Small intestine (tissue), 7 donors: ENCODE measurements at regions not wholly inside any gene's neighbourhood (a gene's known extent, or its start where the extent isn't known, plus 50 kb on each side); places are given as distances from the start of the nearest gene placed in this dataset.

Experiments used
- DNase-seq, 2 donors: peaks; one replicate each; pipeline versions ENCODE4 v3.0.0 to v3.0.0-alpha.2; 2013
- FAIRE-seq: peaks from 2 replicates; lab custom pipeline; 2012; peaks lifted over from hg19 to GRCh38; lab: Jason Lieb, UNC
- H3K27ac ChIP-seq, 3 donors: one replicate each; pipeline ENCODE4 v1.5.1; 2013; ENCODE audit warnings: low read length in 2 of 3, mild to moderate bottlenecking in 2 of 3, control low read depth in 1 of 3, inconsistent platforms in 1 of 3, low read depth in 1 of 3, moderate library complexity in 1 of 3
- H3K27me3 ChIP-seq, 3 donors: one replicate each; pipeline ENCODE4 v1.6.1; 2013; ENCODE audit warnings: low read length in 3 of 3, inconsistent platforms in 1 of 3; ENCODE audit not compliant: control insufficient read depth in 3 of 3, insufficient read depth in 3 of 3
- H3K36me3 ChIP-seq, 3 donors: one replicate each; pipeline ENCODE4 v1.6.1; 2013; ENCODE audit warnings: low read length in 3 of 3, inconsistent platforms in 1 of 3, low read depth in 1 of 3, mild to moderate bottlenecking in 1 of 3, moderate library complexity in 1 of 3; ENCODE audit not compliant: control insufficient read depth in 3 of 3, insufficient read depth in 2 of 3
- H3K4me1 ChIP-seq, 3 donors: one replicate each; pipeline ENCODE4 v1.6.1; 2013; ENCODE audit warnings: low read length in 2 of 3, inconsistent platforms in 1 of 3, low read depth in 1 of 3, mild to moderate bottlenecking in 1 of 3, moderate library complexity in 1 of 3; ENCODE audit not compliant: control insufficient read depth in 3 of 3, insufficient read depth in 2 of 3
- H3K4me3 ChIP-seq, 3 donors: one replicate each; pipeline ENCODE4 v1.5.1; 2013; ENCODE audit warnings: low read length in 3 of 3, control low read depth in 1 of 3, inconsistent platforms in 1 of 3, low read depth in 1 of 3, mild to moderate bottlenecking in 1 of 3, moderate library complexity in 1 of 3
- H3K9me3 ChIP-seq, 2 donors: one replicate each; pipeline ENCODE4 v1.6.1; 2013; ENCODE audit warnings: low read depth in 1 of 2, low read length in 1 of 2; ENCODE audit not compliant: control insufficient read depth in 2 of 2, insufficient read depth in 1 of 2
- WGBS, 3 donors: extraction: QIAGEN DNeasy Blood & Tissue Kit; methylation state at CpG; one replicate each; pipeline ENCODE4 v1.1.7; 2013; 5-methylcytosine and 5-hydroxymethylcytosine counted together
- donor health status: healthy with polysubstance abuse.
- donor health status: control.
- donor health status: control.
- donor health status: Bipolar disorder and iron deficiency.
- donor health status: healthy.

DNA sequence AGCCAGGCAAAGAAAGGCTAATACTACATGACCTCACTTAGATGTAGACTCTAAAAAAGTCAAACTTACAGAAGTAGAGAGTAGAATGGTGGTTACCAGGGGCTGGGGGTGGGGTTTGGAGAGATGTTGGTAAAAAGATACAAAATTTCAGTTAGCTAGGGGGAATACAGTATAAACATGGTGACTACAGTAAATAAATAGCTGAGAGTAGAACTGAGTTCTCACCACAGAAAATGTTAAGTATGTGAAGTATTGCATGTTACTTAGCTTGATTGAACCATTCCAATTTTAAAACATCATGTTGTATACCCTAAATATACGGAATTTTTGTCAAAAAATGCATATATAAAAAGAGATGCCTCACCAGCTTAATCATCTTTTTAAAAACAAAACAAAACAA lies 67.5 kb upstream of the DOCK9 start:
- no peaks in the 10 kb centered on the region for H3K36me3 ChIP-seq
- DNase-seq (no peak), FAIRE-seq (no peak)
- H3K4me1 ChIP-seq: peaks cover 0 to 10% (median 9%) of the 10 kb centered on the region in 3 donors
- H3K4me3 ChIP-seq: no peak overlapping the region
- WGBS, 3 donors: 77% methylated on average over 1 of the region's 1 CpG
- H3K27me3 ChIP-seq: no peaks in the 10 kb centered on the region
- H3K27ac ChIP-seq: no peak overlapping the region
- no peaks in the 10 kb centered on the region for H3K9me3 ChIP-seq

GRCh38 chr13:99046851-99047250 lies 69.0 kb upstream of the DOCK9 start:
- WGBS, 3 donors: 50 to 78% (median 60%) methylated on average over 4 of the region's 4 CpGs

GRCh38 chr13:99050983-99051488 lies 73.2 kb upstream of the DOCK9 start:
- DNase-seq (no peak), FAIRE-seq (no peak)
- H3K27me3 ChIP-seq: no peaks in the 10 kb centered on the region
- WGBS, 3 donors: 84 to 92% (median 89%) methylated on average over 7 of the region's 7 CpGs
- peaks cover 3 to 13% (median 7%) of the 10 kb centered on the region in 3 donors for H3K4me1 ChIP-seq
- no peak overlapping the region for H3K4me3 ChIP-seq
- H3K9me3 ChIP-seq: no peaks in the 10 kb centered on the region
- H3K27ac ChIP-seq: no peak overlapping the region
- no peaks in the 10 kb centered on the region for H3K36me3 ChIP-seq

More at GRCh38 chr13:99046851-99047250, 69.0 kb upstream of the DOCK9 start:
- no peak overlapping the region for H3K4me3 ChIP-seq
- DNase-seq (no peak), FAIRE-seq (no peak)
- no peaks in the 10 kb centered on the region for H3K36me3 ChIP-seq
- H3K27me3 ChIP-seq: no peaks in the 10 kb centered on the region
- no peaks in the 10 kb centered on the region for H3K9me3 ChIP-seq
- H3K27ac ChIP-seq: no peak overlapping the region
- H3K4me1 ChIP-seq: peaks cover 0 to 11% (median 9%) of the 10 kb centered on the region in 3 donors

- peaks cover 0 to 14% (median 8%) of the 10 kb centered on the region in 3 donors for H3K4me1 ChIP-seq
- FAIRE-seq (no peak), DNase-seq (no peak)
- no peak overlapping the region for H3K27ac ChIP-seq
- H3K27me3 ChIP-seq: no peaks in the 10 kb centered on the region
- no peaks in the 10 kb centered on the region for H3K36me3 ChIP-seq
- no peaks in the 10 kb centered on the region for H3K9me3 ChIP-seq
- H3K4me3 ChIP-seq: no peak overlapping the region
- 68 to 95% (median 86%) methylated on average over 2 of the region's 2 CpGs for WGBS, 3 donors
Measured at GRCh38 chr13:99051768-99052455, 74.0 kb upstream of the DOCK9 start.

GRCh38 chr13:99053636-99054233 lies 75.9 kb upstream of the DOCK9 start:
- Histone ChIP-seq H3K36me3 (no peaks in the 10 kb centered on the region), H3K27me3 (no peaks in the 10 kb centered on the region), H3K27ac (no peak overlapping the region), H3K9me3 (no peaks in the 10 kb centered on the region), H3K4me1 (peaks cover 0 to 12% (median 8%) of the 10 kb centered on the region in 3 donors), H3K4me3 (no peak overlapping the region)
- DNase-seq (no peak), FAIRE-seq (no peak)
- 76 to 83% (median 78%) methylated on average over 5 of the region's 5 CpGs for WGBS, 3 donors

GRCh38 chr13:99055281-99055680 lies 77.4 kb upstream of the DOCK9 start:
- H3K36me3 ChIP-seq: no peaks in the 10 kb centered on the region
- H3K9me3 ChIP-seq: no peaks in the 10 kb centered on the region
- H3K4me3 ChIP-seq: no peak overlapping the region
- no peak overlapping the region for H3K27ac ChIP-seq
- H3K27me3 ChIP-seq: no peaks in the 10 kb centered on the region
- FAIRE-seq: no peak
- DNase-seq: no peak
- peaks cover 0 to 12% (median 8%) of the 10 kb centered on the region in 3 donors for H3K4me1 ChIP-seq
- 57 to 85% (median 77%) methylated on average over 10 of the region's 10 CpGs for WGBS, 3 donors

GRCh38 chr13:99055735-99056134 lies 77.9 kb upstream of the DOCK9 start:
- no peak for FAIRE-seq
- peaks cover 0 to 12% (median 8%) of the 10 kb centered on the region in 3 donors for H3K4me1 ChIP-seq
- WGBS, 3 donors: 84 to 91% (median 88%) methylated on average over 1 of the region's 1 CpG

DNA sequence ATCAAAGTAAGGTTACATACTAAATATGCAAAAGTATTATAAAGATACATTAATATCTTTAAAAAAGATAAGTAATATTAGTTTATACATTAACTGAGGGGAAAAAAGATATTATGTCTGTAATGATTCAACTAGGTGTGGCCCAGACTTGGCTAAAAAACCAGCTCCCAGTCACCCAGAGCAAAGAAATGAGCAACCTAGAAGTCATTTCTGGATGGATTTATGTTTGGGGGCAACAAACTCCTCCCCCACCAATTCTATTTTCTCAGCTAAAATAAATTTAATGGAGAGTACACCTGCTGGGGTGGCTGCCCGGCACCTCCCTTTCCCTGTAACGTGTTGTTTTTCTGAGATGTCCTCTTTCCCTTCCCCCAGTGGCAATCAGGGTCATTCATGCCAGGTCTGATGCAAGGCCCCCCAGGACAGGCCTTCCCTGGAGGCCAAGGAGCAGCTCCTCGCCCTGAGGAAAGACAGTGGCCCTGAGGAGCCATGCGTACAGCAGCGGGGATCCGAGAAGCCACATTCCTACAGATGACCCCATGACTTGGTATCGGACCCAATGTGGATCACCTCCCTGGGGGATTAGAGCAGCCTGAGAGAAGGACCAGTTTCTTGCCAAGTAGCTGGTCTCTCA lies 78.6 kb upstream of the DOCK9 start:
- Histone ChIP-seq H3K27me3 (no peaks in the 10 kb centered on the region), H3K36me3 (no peaks in the 10 kb centered on the region), H3K9me3 (no peaks in the 10 kb centered on the region), H3K4me1 (peaks cover 0 to 12% (median 8%) of the 10 kb centered on the region in 3 donors), H3K27ac (no peak overlapping the region), H3K4me3 (no peak overlapping the region)
- FAIRE-seq: no peak
- 88 to 93% (median 92%) methylated on average over 7 of the region's 7 CpGs for WGBS, 3 donors
- DNase-seq: no peak

More at GRCh38 chr13:99055735-99056134, 77.9 kb upstream of the DOCK9 start:
- Histone ChIP-seq H3K27ac (no peak overlapping the region), H3K36me3 (no peaks in the 10 kb centered on the region), H3K27me3 (no peaks in the 10 kb centered on the region), H3K4me3 (no peak overlapping the region), H3K9me3 (no peaks in the 10 kb centered on the region)
- no peak for DNase-seq
